K562 (cell line): ENCODE measurements at regions not wholly inside any gene's neighbourhood (a gene's known extent, or its start where the extent isn't known, plus 50 kb on each side); places are given as distances from the start of the nearest gene placed in this dataset.

Source experiments
- ARID3A ChIP-seq: IDR thresholded peaks from 2 replicates; pipeline ENCODE4 v1.6.1; 2012; ENCODE audit warnings: low read depth, low read length, improper control_type of control experiment, borderline replicate concordance
- CREB3 ChIP-seq: fragments of 450-650 bp; conservative IDR thresholded peaks from 2 replicates; pipeline ENCODE4 v1.6.1; 2016; ENCODE audit warnings: missing genetic modification characterization, low read depth, mild to moderate bottlenecking, missing compliant biosample characterization, moderate library complexity
- L3MBTL2 ChIP-seq: fragments of 450-650 bp; IDR thresholded peaks from 2 replicates; pipeline ENCODE4 v1.6.1; 2016; ENCODE audit warnings: mild to moderate bottlenecking, moderate library complexity
- MAZ ChIP-seq, 2 experiments: fragments of 450-650 bp in 1 of 2; sonication (generic) in 1 of 2; formaldehyde crosslinking; IDR thresholded peaks in 1 of 2; conservative IDR thresholded peaks in 1 of 2; 2 replicates each; pipeline versions ENCODE4 v1.4.0 to v1.5.0; 2020; ENCODE audit warnings: mild to moderate bottlenecking in 1 of 2, missing genetic modification reagents in 1 of 2
- MIER1 ChIP-seq: fragments of 450-650 bp; IDR thresholded peaks from 2 replicates; pipeline ENCODE4 v1.6.1; 2016; ENCODE audit warnings: antibody characterized with exemption, mild to moderate bottlenecking, low read depth
- NR3C1 ChIP-seq: sonication (generic); formaldehyde crosslinking; IDR thresholded peaks from 2 replicates; pipeline ENCODE4 v1.8.1; 2022; ENCODE audit warnings: missing genetic modification reagents
- PHF8 ChIP-seq: fragments of 200-600 bp; sonication (generic); IDR thresholded peaks from 2 replicates; pipeline ENCODE4 v1.6.1; 2012; ENCODE audit warnings: mixed run types, mild to moderate bottlenecking, inconsistent platforms, low read length, moderate library complexity, borderline replicate concordance
- SPI1 ChIP-seq: IDR thresholded peaks from 2 replicates; pipeline ENCODE4 v1.6.1; 2011; ENCODE audit warnings: low read depth, low read length, control low read depth, borderline replicate concordance
- THAP7 ChIP-seq: fragments of 250-450 bp; sonication (Bioruptor Pico); IDR thresholded peaks from 2 replicates; pipeline ENCODE4 v1.5.0; 2021
- YY1 ChIP-seq, 3 experiments: IDR thresholded peaks; 2 replicates each; pipeline ENCODE4 v1.6.1; 2011; ENCODE audit warnings: low read length in 2 of 3, mild to moderate bottlenecking in 2 of 3, moderate library complexity in 2 of 3, borderline replicate concordance in 1 of 3, control low read depth in 1 of 3, low read depth in 1 of 3; ENCODE audit not compliant: insufficient read depth in 3 of 3, insufficient replicate concordance in 2 of 3, control insufficient read depth in 1 of 3, insufficient read length in 1 of 3; ENCODE audit errors: extremely low read depth in 1 of 3
- ZNF184 ChIP-seq: sonication (generic); formaldehyde crosslinking; IDR thresholded peaks from 2 replicates; pipeline ENCODE4 v1.5.0; 2020; ENCODE audit warnings: missing genetic modification reagents
- TF ChIP-seq, protein P1 (sequence below): fragments of 450-650 bp; IDR thresholded peaks from 2 replicates; pipeline ENCODE4 v1.6.1; 2016; ENCODE audit warnings: low read depth
- TF ChIP-seq, protein P2 (sequence below): IDR thresholded peaks from 2 replicates; pipeline ENCODE4 v1.6.1; 2011; ENCODE audit warnings: borderline replicate concordance, low read depth, mild to moderate bottlenecking, moderate library complexity, low read length; ENCODE audit not compliant: insufficient read depth, poor library complexity, severe bottlenecking

- TF ChIP-seq NR3C1, result no peak
- TF ChIP-seq, protein P1, sequence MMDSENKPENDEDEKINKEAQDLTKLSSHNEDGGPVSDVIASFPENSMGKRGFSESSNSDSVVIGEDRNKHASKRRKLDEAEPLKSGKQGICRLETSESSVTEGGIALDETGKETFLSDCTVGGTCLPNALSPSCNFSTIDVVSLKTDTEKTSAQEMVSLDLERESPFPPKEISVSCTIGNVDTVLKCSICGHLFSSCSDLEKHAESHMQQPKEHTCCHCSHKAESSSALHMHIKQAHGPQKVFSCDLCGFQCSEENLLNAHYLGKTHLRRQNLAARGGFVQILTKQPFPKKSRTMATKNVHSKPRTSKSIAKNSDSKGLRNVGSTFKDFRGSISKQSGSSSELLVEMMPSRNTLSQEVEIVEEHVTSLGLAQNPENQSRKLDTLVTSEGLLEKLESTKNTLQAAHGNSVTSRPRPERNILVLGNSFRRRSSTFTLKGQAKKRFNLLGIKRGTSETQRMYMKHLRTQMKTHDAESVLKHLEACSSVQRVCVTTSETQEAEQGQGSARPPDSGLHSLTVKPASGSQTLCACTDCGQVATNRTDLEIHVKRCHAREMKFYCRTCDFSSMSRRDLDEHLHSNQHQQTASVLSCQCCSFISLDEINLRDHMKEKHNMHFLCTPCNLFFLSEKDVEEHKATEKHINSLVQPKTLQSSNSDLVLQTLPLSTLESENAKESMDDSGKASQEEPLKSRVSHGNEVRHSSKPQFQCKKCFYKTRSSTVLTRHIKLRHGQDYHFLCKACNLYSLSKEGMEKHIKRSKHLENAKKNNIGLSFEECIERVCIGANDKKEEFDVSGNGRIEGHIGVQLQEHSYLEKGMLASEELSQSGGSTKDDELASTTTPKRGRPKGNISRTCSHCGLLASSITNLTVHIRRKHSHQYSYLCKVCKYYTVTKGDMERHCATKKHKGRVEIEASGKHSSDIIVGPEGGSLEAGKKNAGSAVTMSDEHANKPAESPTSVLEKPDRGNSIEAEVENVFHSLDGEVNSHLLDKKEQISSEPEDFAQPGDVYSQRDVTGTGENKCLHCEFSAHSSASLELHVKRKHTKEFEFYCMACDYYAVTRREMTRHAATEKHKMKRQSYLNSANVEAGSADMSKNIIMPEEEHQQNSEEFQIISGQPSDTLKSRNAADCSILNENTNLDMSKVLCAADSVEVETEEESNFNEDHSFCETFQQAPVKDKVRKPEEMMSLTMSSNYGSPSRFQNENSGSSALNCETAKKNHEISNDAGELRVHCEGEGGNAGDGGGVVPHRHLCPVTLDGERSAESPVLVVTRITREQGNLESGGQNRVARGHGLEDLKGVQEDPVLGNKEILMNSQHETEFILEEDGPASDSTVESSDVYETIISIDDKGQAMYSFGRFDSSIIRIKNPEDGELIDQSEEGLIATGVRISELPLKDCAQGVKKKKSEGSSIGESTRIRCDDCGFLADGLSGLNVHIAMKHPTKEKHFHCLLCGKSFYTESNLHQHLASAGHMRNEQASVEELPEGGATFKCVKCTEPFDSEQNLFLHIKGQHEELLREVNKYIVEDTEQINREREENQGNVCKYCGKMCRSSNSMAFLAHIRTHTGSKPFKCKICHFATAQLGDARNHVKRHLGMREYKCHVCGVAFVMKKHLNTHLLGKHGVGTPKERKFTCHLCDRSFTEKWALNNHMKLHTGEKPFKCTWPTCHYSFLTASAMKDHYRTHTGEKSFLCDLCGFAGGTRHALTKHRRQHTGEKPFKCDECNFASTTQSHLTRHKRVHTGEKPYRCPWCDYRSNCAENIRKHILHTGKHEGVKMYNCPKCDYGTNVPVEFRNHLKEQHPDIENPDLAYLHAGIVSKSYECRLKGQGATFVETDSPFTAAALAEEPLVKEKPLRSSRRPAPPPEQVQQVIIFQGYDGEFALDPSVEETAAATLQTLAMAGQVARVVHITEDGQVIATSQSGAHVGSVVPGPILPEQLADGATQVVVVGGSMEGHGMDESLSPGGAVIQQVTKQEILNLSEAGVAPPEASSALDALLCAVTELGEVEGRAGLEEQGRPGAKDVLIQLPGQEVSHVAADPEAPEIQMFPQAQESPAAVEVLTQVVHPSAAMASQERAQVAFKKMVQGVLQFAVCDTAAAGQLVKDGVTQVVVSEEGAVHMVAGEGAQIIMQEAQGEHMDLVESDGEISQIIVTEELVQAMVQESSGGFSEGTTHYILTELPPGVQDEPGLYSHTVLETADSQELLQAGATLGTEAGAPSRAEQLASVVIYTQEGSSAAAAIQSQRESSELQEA, result no peak
- TF ChIP-seq, protein P2, sequence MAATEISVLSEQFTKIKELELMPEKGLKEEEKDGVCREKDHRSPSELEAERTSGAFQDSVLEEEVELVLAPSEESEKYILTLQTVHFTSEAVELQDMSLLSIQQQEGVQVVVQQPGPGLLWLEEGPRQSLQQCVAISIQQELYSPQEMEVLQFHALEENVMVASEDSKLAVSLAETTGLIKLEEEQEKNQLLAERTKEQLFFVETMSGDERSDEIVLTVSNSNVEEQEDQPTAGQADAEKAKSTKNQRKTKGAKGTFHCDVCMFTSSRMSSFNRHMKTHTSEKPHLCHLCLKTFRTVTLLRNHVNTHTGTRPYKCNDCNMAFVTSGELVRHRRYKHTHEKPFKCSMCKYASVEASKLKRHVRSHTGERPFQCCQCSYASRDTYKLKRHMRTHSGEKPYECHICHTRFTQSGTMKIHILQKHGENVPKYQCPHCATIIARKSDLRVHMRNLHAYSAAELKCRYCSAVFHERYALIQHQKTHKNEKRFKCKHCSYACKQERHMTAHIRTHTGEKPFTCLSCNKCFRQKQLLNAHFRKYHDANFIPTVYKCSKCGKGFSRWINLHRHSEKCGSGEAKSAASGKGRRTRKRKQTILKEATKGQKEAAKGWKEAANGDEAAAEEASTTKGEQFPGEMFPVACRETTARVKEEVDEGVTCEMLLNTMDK, result peak; percentile 77
- peak in 1 of 3 experiments; percentile 42 for TF ChIP-seq YY1 (IDR thresholded peaks at IDR 0.05; ENCODE audit: borderline replicate concordance in 1 of 3, control insufficient read depth in 1 of 3, extremely low read depth in 1 of 3, insufficient read depth in 3 of 3, insufficient read length in 1 of 3, insufficient replicate concordance in 2 of 3, low read depth in 1 of 3, low read length in 2 of 3)
- no peak for TF ChIP-seq MIER1
- peak in 1 of 2 experiments; percentile 50; a peak in 1 of 4 replicates for TF ChIP-seq MAZ (CRISPR knock-in tag; conservative IDR thresholded peaks at IDR 0.05 in 1 of 2, IDR thresholded peaks at IDR 0.05 in 1 of 2)
- TF ChIP-seq THAP7, result no peak
- no peak for TF ChIP-seq ARID3A
- TF ChIP-seq L3MBTL2, result no peak
- TF ChIP-seq PHF8, result no peak
- TF ChIP-seq SPI1, result peak; percentile 95
- TF ChIP-seq CREB3 (tag), result no peak
- TF ChIP-seq ZNF184 (CRISPR knock-in tag), result no peak
These were observed 176.9 kb upstream of the ANKRD28 start (continued) for GRCh38 chr3:15974647-15975046.
